Trophoblast cell (in vitro differentiated cells and primary cell): ENCODE measurements at regions not wholly inside any gene's neighbourhood (a gene's known extent, or its start where the extent isn't known, plus 50 kb on each side); places are given as distances from the start of the nearest gene placed in this dataset.
A peak's percentile ranks its signal among the peaks of the same experiment; 100 is the strongest.

ENCODE experiments used
- DNase-seq, 2 donors: peaks; one replicate each; pipeline ENCODE4 v3.0.0-alpha.2; 2016
- H2AFZ ChIP-seq: 2 replicates; pipeline ENCODE4 v1.6.1; 2013; ENCODE audit warnings: low read length, moderate library complexity, mild to moderate bottlenecking; ENCODE audit not compliant: insufficient read depth, poor library complexity
- H2AK5ac ChIP-seq: 2 replicates; pipeline ENCODE4 v1.6.1; 2013; ENCODE audit warnings: mild to moderate bottlenecking, low read length
- H2BK120ac ChIP-seq: 2 replicates; pipeline ENCODE4 v1.6.1; 2013; ENCODE audit warnings: low read length, mild to moderate bottlenecking, moderate library complexity; ENCODE audit not compliant: insufficient read depth, poor library complexity
- H2BK12ac ChIP-seq: 2 replicates; pipeline ENCODE4 v1.6.1; 2013; ENCODE audit warnings: mild to moderate bottlenecking, low read length, moderate library complexity
- H2BK5ac ChIP-seq: 2 replicates; pipeline ENCODE4 v1.6.1; 2013; ENCODE audit warnings: low read length, low read depth, moderate library complexity, mild to moderate bottlenecking; ENCODE audit not compliant: poor library complexity
- H3K14ac ChIP-seq: 2 replicates; pipeline ENCODE4 v1.6.1; 2013; ENCODE audit warnings: mild to moderate bottlenecking, low read length
- H3K18ac ChIP-seq: 2 replicates; pipeline ENCODE4 v1.6.1; 2013; ENCODE audit warnings: mild to moderate bottlenecking, low read length
- H3K23ac ChIP-seq: 2 replicates; pipeline ENCODE4 v1.6.1; 2013; ENCODE audit warnings: low read length
- H3K27ac ChIP-seq: 2 replicates; pipeline ENCODE4 v1.5.1; 2013; ENCODE audit warnings: low read depth, mild to moderate bottlenecking, inconsistent platforms, low read length, moderate library complexity
- H3K27me3 ChIP-seq: 2 replicates; pipeline ENCODE4 v1.6.1; 2013; ENCODE audit warnings: inconsistent platforms, mild to moderate bottlenecking, low read length, moderate library complexity; ENCODE audit not compliant: insufficient read depth
- H3K36me3 ChIP-seq, 2 experiments: 1 replicate in 1 of 2; 2 replicates in 1 of 2; pipeline ENCODE4 v1.6.1; 2013; ENCODE audit warnings: low read length in 2 of 2, mild to moderate bottlenecking in 2 of 2, moderate library complexity in 1 of 2; ENCODE audit not compliant: insufficient read depth in 2 of 2, control insufficient read depth in 1 of 2
- H3K4ac ChIP-seq: 2 replicates; pipeline ENCODE4 v1.6.1; 2013; ENCODE audit warnings: low read depth, mild to moderate bottlenecking, low read length, moderate library complexity
- H3K4me1 ChIP-seq, 2 experiments: 1 replicate in 1 of 2; 2 replicates in 1 of 2; pipeline ENCODE4 v1.6.1; 2013; ENCODE audit warnings: low read length in 2 of 2, mild to moderate bottlenecking in 2 of 2, moderate library complexity in 1 of 2; ENCODE audit not compliant: insufficient read depth in 2 of 2, control insufficient read depth in 1 of 2
- H3K4me2 ChIP-seq: 2 replicates; pipeline ENCODE4 v1.6.1; 2013; ENCODE audit warnings: inconsistent platforms, mild to moderate bottlenecking, low read length, moderate library complexity
- H3K4me3 ChIP-seq: 2 replicates; pipeline ENCODE4 v1.5.1; 2013; ENCODE audit warnings: mild to moderate bottlenecking, low read depth, low read length, inconsistent platforms
- H3K79me1 ChIP-seq: one replicate; pipeline ENCODE4 v1.6.1; 2013; ENCODE audit warnings: low read length
- H3K79me2 ChIP-seq: 2 replicates; pipeline ENCODE4 v1.6.1; 2013; ENCODE audit warnings: low read length, mild to moderate bottlenecking; ENCODE audit not compliant: control insufficient read depth, insufficient read depth, poor library complexity
- H3K9ac ChIP-seq: 2 replicates; pipeline ENCODE4 v1.6.1; 2013; ENCODE audit warnings: mild to moderate bottlenecking, low read length
- H3K9me3 ChIP-seq: 2 replicates; pipeline ENCODE4 v1.6.1; 2013; ENCODE audit warnings: low read depth, mild to moderate bottlenecking, control low read depth, inconsistent platforms, low read length; ENCODE audit not compliant: insufficient read depth
- H4K12ac ChIP-seq: 2 replicates; pipeline ENCODE4 v1.6.1; 2013; ENCODE audit warnings: low read depth, mild to moderate bottlenecking, low read length, moderate library complexity
- H4K8ac ChIP-seq: 2 replicates; pipeline ENCODE4 v1.6.1; 2013; ENCODE audit warnings: low read depth, mild to moderate bottlenecking, low read length, moderate library complexity
- H4K91ac ChIP-seq: one replicate; pipeline ENCODE4 v1.6.1; 2013; ENCODE audit warnings: low read depth, mild to moderate bottlenecking, low read length, moderate library complexity
- WGBS: extraction: QIAGEN DNeasy Blood & Tissue Kit; methylation state at CpG from one replicate; pipeline ENCODE4 v1.1.7; 2013; ENCODE audit warnings: missing lambda C conversion rate; ENCODE audit not compliant: insufficient read length, insufficient coverage; ENCODE audit errors: extremely low coverage; 5-methylcytosine and 5-hydroxymethylcytosine counted together

DNA sequence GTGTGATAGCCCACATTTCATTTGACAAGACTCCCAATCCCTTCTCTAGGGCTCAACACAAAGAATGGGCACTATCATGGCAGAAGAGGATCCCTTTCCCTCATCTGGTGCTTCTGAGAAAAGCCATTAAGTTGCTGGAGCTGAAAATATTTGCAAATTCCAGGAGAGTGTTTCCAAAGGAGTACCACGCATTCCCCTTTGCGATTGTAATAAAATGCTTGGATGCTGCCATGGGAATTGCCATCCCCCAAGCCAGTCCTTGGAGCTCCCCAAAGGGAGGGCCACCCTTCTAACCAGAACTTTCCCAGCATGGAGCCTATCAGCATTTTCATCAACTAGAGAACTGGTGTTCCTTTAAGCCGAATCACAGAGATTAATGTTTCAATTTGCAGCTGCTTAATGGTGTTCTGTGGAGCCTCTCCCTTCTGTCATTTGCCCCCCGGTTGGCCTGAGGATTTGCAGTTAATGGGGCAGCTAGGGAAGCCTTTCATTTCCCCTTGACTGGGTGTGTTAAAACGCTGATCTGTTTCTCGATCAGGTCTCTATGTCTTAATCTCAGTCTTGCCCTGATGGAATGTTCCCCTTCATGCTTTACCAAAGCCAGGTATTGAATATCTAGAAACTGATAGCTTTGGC lies 133.0 kb downstream of the ENC1 start:
- no peaks in the 10 kb centered on the region for H3K36me3 ChIP-seq
- peak overlapping the region; percentile 45 for H3K14ac ChIP-seq
- peak overlapping the region; percentile 73 for H2BK12ac ChIP-seq
- no peak overlapping the region for H4K12ac ChIP-seq
- H3K4ac ChIP-seq: no peak overlapping the region
- H3K9ac ChIP-seq: peak overlapping the region; percentile 59
- no peak overlapping the region for H2AFZ ChIP-seq
- H3K9me3 ChIP-seq: no peaks in the 10 kb centered on the region
- no peaks in the 10 kb centered on the region for H3K79me2 ChIP-seq
- no peak for DNase-seq
- no CpG with 5 or more reads among the region's 6 CpGs for WGBS
- peaks cover 2 to 7% of the 10 kb centered on the region in 2 experiments for H3K4me1 ChIP-seq
- no peak overlapping the region for H3K27ac ChIP-seq
- H3K4me3 ChIP-seq: no peak overlapping the region
- no peaks in the 10 kb centered on the region for H3K27me3 ChIP-seq
- H4K91ac ChIP-seq: peak overlapping the region; percentile 77
- peak overlapping the region; percentile 46 for H2BK5ac ChIP-seq
- peak overlapping the region; percentile 19 for H2BK120ac ChIP-seq
- no peak overlapping the region for H3K4me2 ChIP-seq
- no peak overlapping the region for H3K23ac ChIP-seq
- H2AK5ac ChIP-seq: peak overlapping the region; percentile 32
- H3K79me1 ChIP-seq: peaks cover 20% of the 10 kb centered on the region
- no peak overlapping the region for H3K18ac ChIP-seq
- H4K8ac ChIP-seq: peak overlapping the region; percentile 43

- DNase-seq: no peak
- Histone ChIP-seq H3K4ac (peak overlapping the region; percentile 37), H3K79me2 (no peaks in the 10 kb centered on the region), H3K36me3 (no peaks in the 10 kb centered on the region), H3K23ac (no peak overlapping the region), H2AK5ac (peak overlapping the region; percentile 91), H2BK5ac (peak overlapping the region; percentile 15), H3K27me3 (no peaks in the 10 kb centered on the region), H3K14ac (peak overlapping the region; percentile 57), H3K4me2 (no peak overlapping the region), H3K4me3 (no peak overlapping the region), H4K8ac (no peak overlapping the region), H3K27ac (no peak overlapping the region), H3K9ac (no peak overlapping the region), H3K79me1 (peaks cover 30% of the 10 kb centered on the region), H4K91ac (peak overlapping the region; percentile 77), H2BK120ac (peak overlapping the region; percentile 82), H2AFZ (no peak overlapping the region), H3K9me3 (no peaks in the 10 kb centered on the region), H3K18ac (peak overlapping the region; percentile 82), H2BK12ac (peak overlapping the region; percentile 91), H3K4me1 (peaks cover 2 to 9% of the 10 kb centered on the region in 2 experiments), H4K12ac (no peak overlapping the region)
- no CpG with 5 or more reads among the region's 8 CpGs for WGBS
These were observed 134.4 kb downstream of the ENC1 start for GRCh38 chr5:74506119-74506518.

- Histone ChIP-seq H3K23ac (peak overlapping the region; percentile 30), H3K9ac (no peak overlapping the region), H2BK5ac (no peak overlapping the region), H2BK12ac (peak overlapping the region; percentile 72), H3K79me1 (peaks cover 32% of the 10 kb centered on the region), H3K18ac (peak overlapping the region; percentile 3), H2AFZ (no peak overlapping the region), H3K4ac (no peak overlapping the region), H4K91ac (peak overlapping the region; percentile 10), H4K12ac (no peak overlapping the region), H3K9me3 (no peaks in the 10 kb centered on the region), H2BK120ac (peak overlapping the region; percentile 12), H3K14ac (peak overlapping the region; percentile 7), H3K27me3 (no peaks in the 10 kb centered on the region), H3K4me3 (no peak overlapping the region), H3K36me3 (no peaks in the 10 kb centered on the region), H3K79me2 (no peaks in the 10 kb centered on the region), H3K27ac (no peak overlapping the region), H3K4me1 (peaks cover 2 to 14% of the 10 kb centered on the region in 2 experiments), H2AK5ac (peak overlapping the region; percentile 9), H4K8ac (peak overlapping the region; percentile 3), H3K4me2 (no peak overlapping the region)
- DNase-seq: no peak
- WGBS: no CpG with 5 or more reads among the region's 3 CpGs
These were observed 136.1 kb downstream of the ENC1 start for GRCh38 chr5:74504463-74504862.

DNA sequence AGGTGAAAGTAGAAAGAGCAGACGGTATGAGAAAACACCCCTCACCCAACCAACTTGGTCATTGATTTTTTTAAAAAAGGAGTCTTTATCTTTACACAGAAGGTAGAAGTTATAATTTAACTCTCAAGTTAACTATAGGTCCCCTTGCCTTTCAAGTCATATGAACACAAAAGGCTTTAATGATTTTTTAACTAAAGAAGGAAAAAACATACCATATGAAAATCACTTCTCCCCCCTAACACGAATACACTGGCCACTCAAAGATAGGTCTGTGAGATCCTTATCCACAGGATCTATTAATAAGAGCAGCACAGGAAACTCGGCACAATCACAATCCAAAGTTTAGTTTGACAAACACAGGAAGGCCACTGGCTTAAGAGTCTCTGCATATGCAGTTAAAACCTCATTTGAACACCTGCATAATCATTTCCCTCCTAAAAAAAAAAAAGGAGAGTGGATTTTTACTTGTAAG lies 138.0 kb downstream of the ENC1 start:
- Histone ChIP-seq H2BK120ac (no peak overlapping the region), H3K27me3 (no peaks in the 10 kb centered on the region), H3K36me3 (no peaks in the 10 kb centered on the region), H3K4me3 (no peak overlapping the region), H4K91ac (no peak overlapping the region), H3K14ac (no peak overlapping the region), H3K4me2 (no peak overlapping the region), H2BK5ac (no peak overlapping the region), H3K27ac (no peak overlapping the region), H2BK12ac (no peak overlapping the region), H3K18ac (no peak overlapping the region), H3K79me1 (peaks cover 31% of the 10 kb centered on the region), H3K9me3 (no peaks in the 10 kb centered on the region), H2AFZ (no peak overlapping the region), H3K9ac (no peak overlapping the region), H3K79me2 (no peaks in the 10 kb centered on the region), H3K4me1 (peaks cover 2 to 11% of the 10 kb centered on the region in 2 experiments), H2AK5ac (no peak overlapping the region), H3K4ac (no peak overlapping the region), H4K8ac (no peak overlapping the region), H4K12ac (no peak overlapping the region), H3K23ac (no peak overlapping the region)
- no peak for DNase-seq
- no CpG with 5 or more reads among the region's 3 CpGs for WGBS
